ENCODE measurements at regions not wholly inside any gene's neighbourhood (a gene's known extent, or its start where the extent isn't known, plus 50 kb on each side); places are given as distances from the start of the nearest gene placed in this dataset.

DNA sequence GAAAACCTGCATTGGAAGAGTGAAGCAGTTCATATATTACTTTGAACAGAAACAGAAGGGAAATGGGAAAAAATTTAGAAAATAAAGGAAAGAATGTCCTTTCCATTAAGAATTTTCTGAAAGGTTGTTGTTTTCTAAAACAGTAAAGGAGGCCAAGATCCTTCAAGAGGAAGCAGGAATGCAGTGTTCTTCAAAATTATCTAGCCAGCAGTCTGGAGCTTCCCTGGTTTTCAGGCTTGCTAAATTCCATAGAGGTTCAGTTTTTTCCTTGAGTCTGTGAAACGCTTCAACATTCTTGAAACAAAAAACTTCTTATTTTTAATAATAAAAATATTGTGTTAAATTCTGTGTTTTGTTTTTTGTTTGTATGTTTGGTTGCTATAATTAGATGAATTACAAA, 189.0 kb upstream of the ANO3 start:
- in situ Hi-C loops (cut with HindIII; ENCODE audit: low pct_unique_long_range_greater_than_20kb, low sequenced_read_pairs) (no loop called here), intact Hi-C loops (cut with micrococcal nuclease; ENCODE audit: unreplicated experiment) (no loop called here)
- H3K9me3 ChIP-seq (ENCODE audit: control insufficient read depth, insufficient read depth, low read depth, low read length), result no peaks in the 10 kb centered on the region
- ChIA-PET CTCF (no interaction called here), POLR2A (no interaction called here)
- DNase-seq (ENCODE audit: low read depth, low spot score) (no peak), ATAC-seq (no peak)
- TF ChIP-seq REST (IDR thresholded peaks at IDR 0.05; ENCODE audit: insufficient read depth in 1 of 2, low read depth in 2 of 2, low read length in 1 of 2), result no peak
- no peak for TF ChIP-seq TCF7L2 (IDR thresholded peaks at IDR 0.05; ENCODE audit: low read depth, low read length)
- TF ChIP-seq SIN3A (IDR thresholded peaks at IDR 0.05; ENCODE audit: borderline replicate concordance, insufficient read depth, low read depth, low read length), result no peak
- no peak for TF ChIP-seq CTCF (IDR thresholded peaks at IDR 0.05)
- TF ChIP-seq POLR2AphosphoS5 (IDR thresholded peaks at IDR 0.05; ENCODE audit: low read depth, low read length), result no peak
- H3K27ac ChIP-seq (ENCODE audit: low read length), result no peak overlapping the region
- no peaks in the 10 kb centered on the region for H3K4me1 ChIP-seq (ENCODE audit: control insufficient read depth, insufficient read depth, low read length)
- no peaks in the 10 kb centered on the region for H3K27me3 ChIP-seq (ENCODE audit: control insufficient read depth, insufficient read depth, low read length)
- H3K4me3 ChIP-seq (ENCODE audit: low read depth in 2 of 2, low read length in 2 of 2), result no peak overlapping the region
- BruUV-seq (replicated peaks), result no TSS peak
- no peaks in the 10 kb centered on the region for H3K36me3 ChIP-seq (ENCODE audit: control insufficient read depth, insufficient read depth, low read length)

DNA sequence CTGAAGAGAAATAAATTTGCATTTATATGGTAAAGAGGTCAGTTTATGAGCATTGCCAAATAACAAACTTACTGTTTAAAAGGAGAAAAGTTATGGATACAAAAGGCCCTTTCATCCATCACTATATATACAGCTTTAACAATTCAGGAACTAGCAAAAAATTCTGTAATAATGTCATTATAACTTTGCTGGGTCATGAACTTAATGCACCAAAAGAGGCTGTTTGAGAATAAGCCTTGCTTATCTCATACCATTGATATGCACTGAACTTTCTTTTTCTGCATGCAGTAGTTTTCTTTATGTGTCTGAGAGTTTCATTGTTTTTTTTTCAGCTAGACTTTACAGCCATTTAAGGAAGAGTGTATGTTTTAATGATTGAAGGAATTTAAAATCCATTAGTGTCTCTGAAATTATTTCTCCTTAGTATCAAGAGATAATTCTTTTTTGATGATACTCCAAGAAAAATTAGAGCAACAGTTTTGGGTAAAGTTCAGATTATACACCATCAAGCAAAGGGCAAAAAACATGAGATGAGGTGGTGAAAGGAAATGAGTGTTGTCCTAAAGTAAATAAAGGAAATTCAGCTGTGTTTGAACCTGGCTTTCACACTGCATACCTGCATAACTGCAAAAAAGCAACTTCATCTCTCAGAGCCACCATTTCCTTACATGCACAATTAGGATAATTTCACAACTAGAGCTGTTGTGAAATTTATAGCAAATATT, 188.2 kb upstream of the ANO3 start:
- no TSS peak for BruUV-seq (replicated peaks)
- TF ChIP-seq POLR2AphosphoS5 (IDR thresholded peaks at IDR 0.05; ENCODE audit: low read depth, low read length), result no peak
- TF ChIP-seq SIN3A (IDR thresholded peaks at IDR 0.05; ENCODE audit: borderline replicate concordance, insufficient read depth, low read depth, low read length), result no peak
- TF ChIP-seq TCF7L2 (IDR thresholded peaks at IDR 0.05; ENCODE audit: low read depth, low read length), result no peak
- TF ChIP-seq REST (IDR thresholded peaks at IDR 0.05; ENCODE audit: insufficient read depth in 1 of 2, low read depth in 2 of 2, low read length in 1 of 2), result no peak
- no peak for TF ChIP-seq CTCF (IDR thresholded peaks at IDR 0.05)
- DNase-seq (ENCODE audit: low read depth, low spot score), result no peak
- no peak overlapping the region for H3K4me3 ChIP-seq (ENCODE audit: low read depth in 2 of 2, low read length in 2 of 2)
- intact Hi-C loops (cut with micrococcal nuclease; ENCODE audit: unreplicated experiment) (no loop called here), in situ Hi-C loops (cut with HindIII; ENCODE audit: low pct_unique_long_range_greater_than_20kb, low sequenced_read_pairs) (no loop called here)
- POLR2A ChIA-PET, result no interaction called here
- no peaks in the 10 kb centered on the region for H3K27me3 ChIP-seq (ENCODE audit: control insufficient read depth, insufficient read depth, low read length)
- no peaks in the 10 kb centered on the region for H3K9me3 ChIP-seq (ENCODE audit: control insufficient read depth, insufficient read depth, low read depth, low read length)
- CTCF ChIA-PET, result no interaction called here
- H3K27ac ChIP-seq (ENCODE audit: low read length), result no peak overlapping the region
- H3K36me3 ChIP-seq (ENCODE audit: control insufficient read depth, insufficient read depth, low read length), result no peaks in the 10 kb centered on the region
- no peaks in the 10 kb centered on the region for H3K4me1 ChIP-seq (ENCODE audit: control insufficient read depth, insufficient read depth, low read length)
- ATAC-seq, result no peak
